ENCODE measurements at regions not wholly inside any gene's neighbourhood (a gene's known extent, or its start where the extent isn't known, plus 50 kb on each side); places are given as distances from the start of the nearest gene placed in this dataset.

- no peak for DNase-seq (ENCODE audit: extremely low spot score)
- TF ChIP-seq ELF4 (IDR thresholded peaks at IDR 0.05): no peak
- TF ChIP-seq FOXK2 (IDR thresholded peaks at IDR 0.05): no peak
- TF ChIP-seq FOXA1 (IDR thresholded peaks at IDR 0.05): no peak
- no peak for TF ChIP-seq TARDBP (IDR thresholded peaks at IDR 0.05)
- TF ChIP-seq CTBP1 (IDR thresholded peaks at IDR 0.05; ENCODE audit: borderline replicate concordance): no peak
- no peak for TF ChIP-seq HDGF (IDR thresholded peaks at IDR 0.05; ENCODE audit: borderline replicate concordance)
- TF ChIP-seq BHLHE40 (IDR thresholded peaks at IDR 0.05; ENCODE audit: borderline replicate concordance): no peak
- no peak for TF ChIP-seq NFRKB (IDR thresholded peaks at IDR 0.05)
- no peak for TF ChIP-seq SP1 (IDR thresholded peaks at IDR 0.05)
- ChIA-PET CTCF (no interaction called here), POLR2A (no interaction called here)
Observed at GRCh38 chr2:59930430-59930829, 623.0 kb downstream of the BCL11A start.

GRCh38 chr2:59926731-59927130 is 626.7 kb downstream of the BCL11A start:
- CTCF ChIA-PET: no interaction called here

GRCh38 chr2:59925321-59925720 is 628.1 kb downstream of the BCL11A start:
- DNase-seq (ENCODE audit: extremely low spot score): no peak
- no peak for TF ChIP-seq L3MBTL2 (conservative IDR thresholded peaks at IDR 0.05)
- no peak for TF ChIP-seq ELF4 (IDR thresholded peaks at IDR 0.05)
- no peak for TF ChIP-seq FOXA1 (IDR thresholded peaks at IDR 0.05)
- TF ChIP-seq CTBP1 (IDR thresholded peaks at IDR 0.05; ENCODE audit: borderline replicate concordance): no peak
- no peak for TF ChIP-seq FOXK2 (IDR thresholded peaks at IDR 0.05)
- TF ChIP-seq SUZ12 (IDR thresholded peaks at IDR 0.05): no peak
- TF ChIP-seq LEF1 (IDR thresholded peaks at IDR 0.05; ENCODE audit: borderline replicate concordance): no peak
- no peak for TF ChIP-seq ARNT (IDR thresholded peaks at IDR 0.05)
- ChIA-PET CTCF (no interaction called here), POLR2A (no interaction called here)

More at GRCh38 chr2:59926731-59927130, 626.7 kb downstream of the BCL11A start:
- no peak for TF ChIP-seq HDGF (IDR thresholded peaks at IDR 0.05; ENCODE audit: borderline replicate concordance)
- TF ChIP-seq FOXA1 (IDR thresholded peaks at IDR 0.05): no peak
- TF ChIP-seq FOXM1 (IDR thresholded peaks at IDR 0.05; ENCODE audit: borderline replicate concordance): no peak
- TF ChIP-seq NFRKB (IDR thresholded peaks at IDR 0.05): no peak
- no peak for TF ChIP-seq BHLHE40 (IDR thresholded peaks at IDR 0.05; ENCODE audit: borderline replicate concordance)
- no peak for TF ChIP-seq PKNOX1 (IDR thresholded peaks at IDR 0.05)
- TF ChIP-seq L3MBTL2 (conservative IDR thresholded peaks at IDR 0.05): no peak
- TF ChIP-seq SUZ12 (IDR thresholded peaks at IDR 0.05): no peak
- no peak for TF ChIP-seq CTBP1 (IDR thresholded peaks at IDR 0.05; ENCODE audit: borderline replicate concordance)
- TF ChIP-seq ELF4 (IDR thresholded peaks at IDR 0.05): no peak
- no peak for TF ChIP-seq LEF1 (IDR thresholded peaks at IDR 0.05; ENCODE audit: borderline replicate concordance)
- no peak for TF ChIP-seq SP1 (IDR thresholded peaks at IDR 0.05)
- TF ChIP-seq ZNF384 (IDR thresholded peaks at IDR 0.05): no peak
- POLR2A ChIA-PET: no interaction called here
- no peak for DNase-seq (ENCODE audit: extremely low spot score)

DNA sequence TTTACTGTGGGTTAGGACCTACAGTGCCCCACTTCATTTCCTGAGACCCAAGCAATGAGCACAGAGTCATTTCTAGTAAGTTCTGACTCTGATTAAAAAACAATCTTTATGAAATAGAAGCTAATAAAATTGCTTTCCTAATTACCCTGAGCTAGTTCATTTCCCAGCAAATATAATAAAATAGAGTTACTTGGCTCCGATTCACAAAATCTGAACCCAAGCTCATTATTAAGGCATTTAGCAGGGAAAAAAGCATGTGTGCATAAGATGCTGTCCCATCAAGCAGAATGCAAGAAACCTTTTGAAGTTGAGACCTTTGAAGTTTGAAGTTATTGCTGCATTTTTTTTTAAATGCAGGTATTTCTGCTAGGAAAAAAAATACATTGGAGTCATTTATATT is 629.1 kb downstream of the BCL11A start:
- POLR2A ChIA-PET: no interaction called here
- CTCF ChIA-PET: no interaction called here
- no peak for DNase-seq (ENCODE audit: extremely low spot score)
- TF ChIP-seq SUZ12 (IDR thresholded peaks at IDR 0.05) (no peak), FOXM1 (IDR thresholded peaks at IDR 0.05; ENCODE audit: borderline replicate concordance) (no peak), ARNT (IDR thresholded peaks at IDR 0.05) (no peak), FOXA1 (IDR thresholded peaks at IDR 0.05) (no peak), LEF1 (IDR thresholded peaks at IDR 0.05; ENCODE audit: borderline replicate concordance) (no peak), NFRKB (IDR thresholded peaks at IDR 0.05) (no peak), CTBP1 (IDR thresholded peaks at IDR 0.05; ENCODE audit: borderline replicate concordance) (no peak), FOXK2 (IDR thresholded peaks at IDR 0.05) (no peak), BHLHE40 (IDR thresholded peaks at IDR 0.05; ENCODE audit: borderline replicate concordance) (no peak), ELF4 (IDR thresholded peaks at IDR 0.05) (no peak), HDGF (IDR thresholded peaks at IDR 0.05; ENCODE audit: borderline replicate concordance) (no peak), PKNOX1 (IDR thresholded peaks at IDR 0.05) (no peak), SP1 (IDR thresholded peaks at IDR 0.05) (no peak), L3MBTL2 (conservative IDR thresholded peaks at IDR 0.05) (no peak)

- POLR2A ChIA-PET: no interaction called here
- CTCF ChIA-PET: no interaction called here
- TF ChIP-seq TARDBP (IDR thresholded peaks at IDR 0.05) (no peak), PKNOX1 (IDR thresholded peaks at IDR 0.05) (no peak), FOXK2 (IDR thresholded peaks at IDR 0.05) (no peak), SUZ12 (IDR thresholded peaks at IDR 0.05) (no peak), ELF4 (IDR thresholded peaks at IDR 0.05) (no peak), NFRKB (IDR thresholded peaks at IDR 0.05) (no peak), ARNT (IDR thresholded peaks at IDR 0.05) (no peak), FOXA1 (IDR thresholded peaks at IDR 0.05) (no peak), BHLHE40 (IDR thresholded peaks at IDR 0.05; ENCODE audit: borderline replicate concordance) (no peak), ZNF384 (IDR thresholded peaks at IDR 0.05) (no peak), FOXM1 (IDR thresholded peaks at IDR 0.05; ENCODE audit: borderline replicate concordance) (no peak), HDGF (IDR thresholded peaks at IDR 0.05; ENCODE audit: borderline replicate concordance) (no peak), CTBP1 (IDR thresholded peaks at IDR 0.05; ENCODE audit: borderline replicate concordance) (no peak), SP1 (IDR thresholded peaks at IDR 0.05) (no peak), L3MBTL2 (conservative IDR thresholded peaks at IDR 0.05) (no peak), LEF1 (IDR thresholded peaks at IDR 0.05; ENCODE audit: borderline replicate concordance) (no peak)
- DNase-seq (ENCODE audit: extremely low spot score): no peak
Observed at GRCh38 chr2:59922450-59922849, 631.0 kb downstream of the BCL11A start.

DNA sequence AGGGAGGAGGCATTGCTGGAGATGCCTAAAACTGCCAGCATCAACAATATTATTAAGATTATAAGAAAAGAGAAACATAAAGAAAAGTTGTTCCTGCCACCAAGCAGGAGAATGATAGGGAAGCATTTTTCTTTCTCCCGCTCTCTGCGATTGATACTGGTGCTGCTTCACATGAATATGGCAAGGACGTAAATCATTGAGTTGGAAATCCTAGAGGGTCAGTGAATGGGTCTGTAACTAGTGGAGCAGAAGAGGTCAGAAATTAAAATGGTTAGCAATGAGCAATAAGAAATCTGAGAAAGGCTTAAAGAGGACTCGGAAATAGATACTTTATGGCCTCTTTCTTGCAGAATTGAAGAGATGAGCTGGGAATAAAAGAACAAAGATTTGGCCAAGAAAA is 631.7 kb downstream of the BCL11A start:
- no peak for DNase-seq (ENCODE audit: extremely low spot score)
- ChIA-PET POLR2A (no interaction called here), CTCF (no interaction called here)
- TF ChIP-seq ARNT (IDR thresholded peaks at IDR 0.05) (no peak), SP1 (IDR thresholded peaks at IDR 0.05) (no peak), FOXA1 (IDR thresholded peaks at IDR 0.05) (no peak), HDGF (IDR thresholded peaks at IDR 0.05; ENCODE audit: borderline replicate concordance) (no peak), PKNOX1 (IDR thresholded peaks at IDR 0.05) (no peak), FOXK2 (IDR thresholded peaks at IDR 0.05) (no peak), ZNF384 (IDR thresholded peaks at IDR 0.05) (no peak), LEF1 (IDR thresholded peaks at IDR 0.05; ENCODE audit: borderline replicate concordance) (no peak), FOXM1 (IDR thresholded peaks at IDR 0.05; ENCODE audit: borderline replicate concordance) (no peak)

Measured in HEK293T (cell line).